ENCODE measurements at regions not wholly inside any gene's neighbourhood (a gene's known extent, or its start where the extent isn't known, plus 50 kb on each side); places are given as distances from the start of the nearest gene placed in this dataset.

DNA sequence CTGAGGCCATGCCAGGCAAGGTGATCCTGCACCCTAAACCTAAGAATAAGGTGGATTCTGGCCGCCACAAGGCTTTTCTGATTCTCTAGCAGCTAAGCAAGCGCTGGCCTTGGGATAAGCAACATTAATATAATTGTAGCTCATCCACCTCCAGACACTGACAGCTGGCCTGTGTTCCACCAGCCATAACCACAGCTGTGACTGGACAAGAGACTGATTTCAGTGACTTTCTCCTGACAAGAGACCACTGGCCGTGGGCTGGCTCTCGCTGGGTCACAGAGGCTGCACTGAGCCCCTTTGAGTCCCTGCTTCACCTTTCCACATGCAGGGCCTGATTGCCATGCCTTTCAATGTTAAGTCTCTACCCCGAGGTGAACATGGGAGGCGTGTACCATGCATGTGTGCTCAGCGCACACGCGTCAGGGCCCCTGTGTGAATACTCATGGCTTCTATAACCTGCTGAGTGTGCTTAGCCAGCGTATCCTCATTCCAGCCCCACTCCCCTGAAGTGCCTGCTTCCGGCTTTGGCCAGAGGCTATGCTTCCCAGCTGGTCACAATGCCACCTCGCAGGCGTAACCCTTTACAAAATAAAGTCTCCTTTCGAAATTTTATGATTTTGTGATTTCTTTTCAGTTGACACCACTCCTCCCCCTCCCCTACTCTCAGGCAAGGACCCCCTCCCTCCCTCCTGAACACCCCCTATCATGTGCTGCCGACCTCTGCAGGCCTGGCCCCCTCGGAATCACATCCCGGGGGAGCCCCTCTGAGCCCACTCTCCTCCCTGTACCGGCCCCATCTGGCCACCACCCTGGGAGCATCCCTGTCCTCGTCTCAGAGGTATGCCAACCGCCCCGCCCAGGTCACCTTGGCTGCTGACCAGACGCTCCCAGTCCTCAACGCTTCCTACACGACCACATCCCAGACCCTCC, 128.1 kb downstream of the CTTN start:
- no peak for TF ChIP-seq POLR2A (IDR thresholded peaks at IDR 0.05)
- TF ChIP-seq, protein P1, sequence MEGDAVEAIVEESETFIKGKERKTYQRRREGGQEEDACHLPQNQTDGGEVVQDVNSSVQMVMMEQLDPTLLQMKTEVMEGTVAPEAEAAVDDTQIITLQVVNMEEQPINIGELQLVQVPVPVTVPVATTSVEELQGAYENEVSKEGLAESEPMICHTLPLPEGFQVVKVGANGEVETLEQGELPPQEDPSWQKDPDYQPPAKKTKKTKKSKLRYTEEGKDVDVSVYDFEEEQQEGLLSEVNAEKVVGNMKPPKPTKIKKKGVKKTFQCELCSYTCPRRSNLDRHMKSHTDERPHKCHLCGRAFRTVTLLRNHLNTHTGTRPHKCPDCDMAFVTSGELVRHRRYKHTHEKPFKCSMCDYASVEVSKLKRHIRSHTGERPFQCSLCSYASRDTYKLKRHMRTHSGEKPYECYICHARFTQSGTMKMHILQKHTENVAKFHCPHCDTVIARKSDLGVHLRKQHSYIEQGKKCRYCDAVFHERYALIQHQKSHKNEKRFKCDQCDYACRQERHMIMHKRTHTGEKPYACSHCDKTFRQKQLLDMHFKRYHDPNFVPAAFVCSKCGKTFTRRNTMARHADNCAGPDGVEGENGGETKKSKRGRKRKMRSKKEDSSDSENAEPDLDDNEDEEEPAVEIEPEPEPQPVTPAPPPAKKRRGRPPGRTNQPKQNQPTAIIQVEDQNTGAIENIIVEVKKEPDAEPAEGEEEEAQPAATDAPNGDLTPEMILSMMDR (IDR thresholded peaks at IDR 0.05): no peak
